ENCODE measurements at regions not wholly inside any gene's neighbourhood (a gene's known extent, or its start where the extent isn't known, plus 50 kb on each side); places are given as distances from the start of the nearest gene placed in this dataset.
"Not testable (repeated sequence)": the region's sequence is repeated elsewhere in the genome, so short reads cannot be mapped to it uniquely, and the experiment has no call there.

DNA sequence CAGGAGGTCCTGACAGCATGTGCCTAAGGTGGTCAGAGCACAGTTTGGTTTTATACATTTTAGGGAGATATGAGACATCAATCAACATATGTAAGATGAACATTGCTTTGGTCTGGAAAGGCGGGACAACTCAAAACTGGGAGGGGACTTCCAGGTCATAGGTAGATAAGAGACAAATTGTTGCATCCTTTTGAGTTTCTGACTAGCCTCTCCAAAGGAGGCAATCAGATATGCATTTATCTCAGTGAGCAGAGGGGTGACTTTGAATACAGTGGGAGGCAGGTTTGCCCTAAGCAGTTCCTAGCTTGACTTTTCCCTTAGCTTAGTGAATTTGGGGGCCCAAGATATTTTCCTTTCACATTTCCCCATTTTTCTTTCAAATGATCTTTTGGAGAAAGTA, 56.9 kb upstream of the GABRE start:
- not testable (repeated sequence) for TF ChIP-seq EZH2phosphoT487 (IDR thresholded peaks at IDR 0.05; ENCODE audit: insufficient read depth, low read depth); EZH2 (IDR thresholded peaks at IDR 0.05; ENCODE audit: insufficient read depth, poor library complexity, severe bottlenecking)

Measured in GM23248 (cell line).